ENCODE measurements at regions not wholly inside any gene's neighbourhood (a gene's known extent, or its start where the extent isn't known, plus 50 kb on each side); places are given as distances from the start of the nearest gene placed in this dataset.

GRCh38 chr4:181479141-181479540 is 764.1 kb upstream of the TENM3 start:
- Mint-ChIP-seq H3K9me3 (ENCODE audit: unreplicated experiment) (no peaks in the 10 kb centered on the region), H3K27me3 (ENCODE audit: insufficient read depth, unreplicated experiment) (no peaks in the 10 kb centered on the region), H3K4me1 (ENCODE audit: insufficient read depth, unreplicated experiment) (peaks cover 6% of the 10 kb centered on the region), H3K4me3 (ENCODE audit: unreplicated experiment) (no peak overlapping the region), H3K27ac (ENCODE audit: low read depth, unreplicated experiment) (no peak overlapping the region), H3K36me3 (ENCODE audit: insufficient read depth, unreplicated experiment) (no peaks in the 10 kb centered on the region)
- no peak for DNase-seq (ENCODE audit: unreplicated experiment)
- intact Hi-C loops (cut with micrococcal nuclease) = no loop called here
- TF ChIP-seq CTCF (IDR thresholded peaks at IDR 0.05; ENCODE audit: unreplicated experiment) = no peak
- ChIA-PET POLR2A (no interaction called here), CTCF (no interaction called here)
- BruUV-seq (replicated peaks) = no TSS peak

GRCh38 chr4:181484396-181484795 is 758.8 kb upstream of the TENM3 start:
- ChIA-PET CTCF (no interaction called here), POLR2A (no interaction called here)
- H3K4me3 Mint-ChIP-seq (ENCODE audit: unreplicated experiment) = no peak overlapping the region
- no peak for TF ChIP-seq CTCF (IDR thresholded peaks at IDR 0.05; ENCODE audit: unreplicated experiment)
- intact Hi-C loops (cut with micrococcal nuclease) = no loop called here
- DNase-seq (ENCODE audit: unreplicated experiment) = no peak
- no peaks in the 10 kb centered on the region for H3K36me3 Mint-ChIP-seq (ENCODE audit: insufficient read depth, unreplicated experiment)
- no peaks in the 10 kb centered on the region for H3K9me3 Mint-ChIP-seq (ENCODE audit: unreplicated experiment)
- BruUV-seq (replicated peaks) = no TSS peak
- no peak overlapping the region for H3K27ac Mint-ChIP-seq (ENCODE audit: low read depth, unreplicated experiment)
- no peaks in the 10 kb centered on the region for H3K4me1 Mint-ChIP-seq (ENCODE audit: insufficient read depth, unreplicated experiment)
- H3K27me3 Mint-ChIP-seq (ENCODE audit: insufficient read depth, unreplicated experiment) = no peaks in the 10 kb centered on the region

- POLR2A ChIA-PET = no interaction called here
- CTCF ChIA-PET = interaction anchor here (0.7 to 0.8 kb wide), 4 partner anchors 40 to 1771 kb away, joined by 3 to 5 read pairs (median 3); no protein-coding TSS in a partner anchor
- intact Hi-C loops (cut with micrococcal nuclease) = no loop called here
- Mint-ChIP-seq H3K27ac (ENCODE audit: low read depth, unreplicated experiment) (no peak overlapping the region), H3K27me3 (ENCODE audit: insufficient read depth, unreplicated experiment) (no peaks in the 10 kb centered on the region), H3K36me3 (ENCODE audit: insufficient read depth, unreplicated experiment) (no peaks in the 10 kb centered on the region), H3K9me3 (ENCODE audit: unreplicated experiment) (no peaks in the 10 kb centered on the region), H3K4me1 (ENCODE audit: insufficient read depth, unreplicated experiment) (no peaks in the 10 kb centered on the region), H3K4me3 (ENCODE audit: unreplicated experiment) (no peak overlapping the region)
- TF ChIP-seq CTCF (IDR thresholded peaks at IDR 0.05; ENCODE audit: unreplicated experiment) = no peak
- no peak for DNase-seq (ENCODE audit: unreplicated experiment)
- no TSS peak for BruUV-seq (replicated peaks)
Observed at GRCh38 chr4:181488926-181489325, 754.3 kb upstream of the TENM3 start.

- TF ChIP-seq CTCF (IDR thresholded peaks at IDR 0.05; ENCODE audit: unreplicated experiment) = no peak
- Mint-ChIP-seq H3K9me3 (ENCODE audit: unreplicated experiment) (peaks cover 8% of the 10 kb centered on the region), H3K36me3 (ENCODE audit: insufficient read depth, unreplicated experiment) (peaks cover 5% of the 10 kb centered on the region), H3K4me3 (ENCODE audit: unreplicated experiment) (no peak overlapping the region), H3K27me3 (ENCODE audit: insufficient read depth, unreplicated experiment) (no peaks in the 10 kb centered on the region), H3K4me1 (ENCODE audit: insufficient read depth, unreplicated experiment) (no peaks in the 10 kb centered on the region), H3K27ac (ENCODE audit: low read depth, unreplicated experiment) (no peak overlapping the region)
- intact Hi-C loops (cut with micrococcal nuclease) = no loop called here
- ChIA-PET POLR2A (no interaction called here), CTCF (no interaction called here)
- no peak for DNase-seq (ENCODE audit: unreplicated experiment)
- no TSS peak for BruUV-seq (replicated peaks)
Observed at GRCh38 chr4:181498148-181498547, 745.1 kb upstream of the TENM3 start.
